ENCODE measurements at regions not wholly inside any gene's neighbourhood (a gene's known extent, or its start where the extent isn't known, plus 50 kb on each side); places are given as distances from the start of the nearest gene placed in this dataset.
"Not testable (repeated sequence)": the region's sequence is repeated elsewhere in the genome, so short reads cannot be mapped to it uniquely, and the experiment has no call there.

DNA sequence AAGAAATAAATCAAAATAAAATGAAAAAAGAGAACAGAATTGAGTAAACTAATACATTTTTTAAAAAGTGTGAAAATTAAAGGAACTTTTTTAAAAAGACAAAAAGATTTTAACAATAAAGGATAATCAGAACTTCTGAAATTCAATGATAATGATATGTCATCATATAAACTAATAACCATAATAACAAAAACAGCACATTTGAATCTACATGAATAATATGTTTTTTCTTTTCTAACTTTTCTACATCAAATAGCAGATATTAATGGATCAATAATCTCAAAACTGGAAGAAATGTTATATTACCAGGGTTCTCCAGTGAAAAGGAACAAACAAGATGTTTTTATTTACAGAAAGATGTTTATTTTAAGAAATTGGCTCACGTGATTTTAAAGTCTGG lies 903.3 kb upstream of the MIR17HG start:
- DNase-seq: no peak

GRCh38 chr13:90445179-90445578 lies 902.3 kb upstream of the MIR17HG start:
- DNase-seq: peak; percentile 81

- no peak for DNase-seq
These were observed 900.3 kb upstream of the MIR17HG start for GRCh38 chr13:90447034-90447733.

DNA sequence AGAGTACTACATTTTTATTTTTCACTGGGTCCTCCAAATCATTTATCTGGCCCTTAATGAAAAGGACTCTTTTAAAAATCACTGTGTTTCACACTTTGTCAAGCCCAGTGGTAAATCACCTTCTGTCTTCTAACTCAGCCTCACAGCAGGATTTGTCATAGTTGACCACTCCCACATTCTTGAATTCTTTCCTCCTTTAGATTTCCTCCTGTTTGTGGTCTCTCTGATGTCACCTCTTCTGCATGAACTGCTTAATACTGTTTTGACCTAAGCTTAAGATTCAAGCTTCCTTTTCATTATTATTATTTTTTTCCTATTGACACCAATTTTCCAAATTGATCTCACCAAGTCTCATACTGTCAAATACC lies 899.8 kb upstream of the MIR17HG start:
- DNase-seq: peak; percentile 49

- no peak for DNase-seq
These were observed 898.9 kb upstream of the MIR17HG start for GRCh38 chr13:90448466-90449037.

GRCh38 chr13:90453342-90453741 lies 894.1 kb upstream of the MIR17HG start:
- no peak for DNase-seq

- DNase-seq: no peak
These were observed 893.4 kb upstream of the MIR17HG start for GRCh38 chr13:90454002-90454636.

GRCh38 chr13:90455067-90455466 lies 892.4 kb upstream of the MIR17HG start:
- no peak for DNase-seq

GRCh38 chr13:90455823-90456222 lies 891.7 kb upstream of the MIR17HG start:
- no peak for DNase-seq

DNA sequence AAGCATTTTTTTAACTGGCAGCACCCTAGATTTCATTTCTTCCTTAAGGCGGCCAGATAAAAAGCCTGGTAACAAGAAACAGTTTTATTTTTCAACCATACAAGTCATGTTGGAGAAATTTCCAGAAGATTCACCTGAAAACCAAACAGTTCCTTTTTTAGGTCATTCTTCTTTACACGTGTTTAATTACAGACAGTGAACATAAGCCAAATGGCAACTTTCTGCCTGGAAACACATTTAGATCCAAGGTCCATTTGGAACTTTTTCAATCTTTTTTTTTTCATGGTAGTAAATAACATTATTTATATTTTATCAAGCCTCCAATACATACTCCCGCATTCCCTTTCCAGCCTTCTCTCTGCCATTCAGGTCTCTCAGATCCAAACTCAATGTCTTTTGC lies 886.1 kb upstream of the MIR17HG start:
- DNase-seq: no peak

DNA sequence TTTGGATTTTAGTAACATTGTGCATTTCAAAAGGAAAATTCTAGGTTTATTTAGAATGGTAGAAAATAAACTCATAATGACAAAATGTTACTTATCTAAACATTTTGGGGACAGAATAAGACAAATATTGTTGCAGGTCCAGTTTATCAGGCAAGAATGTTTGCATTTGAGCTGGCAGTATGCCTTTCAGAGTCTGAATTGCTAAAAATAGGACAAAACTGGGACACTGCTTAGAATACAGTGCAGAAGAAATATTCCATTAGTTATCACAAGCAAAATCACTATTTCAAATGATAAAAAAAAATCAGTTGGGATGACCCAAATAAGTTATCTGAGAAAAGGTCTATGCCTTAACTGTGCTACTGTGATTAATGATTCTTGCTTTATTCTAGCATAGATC lies 870.3 kb upstream of the MIR17HG start:
- no peak for DNase-seq

GRCh38 chr13:90483906-90484305 lies 863.6 kb upstream of the MIR17HG start:
- DNase-seq: no peak

DNA sequence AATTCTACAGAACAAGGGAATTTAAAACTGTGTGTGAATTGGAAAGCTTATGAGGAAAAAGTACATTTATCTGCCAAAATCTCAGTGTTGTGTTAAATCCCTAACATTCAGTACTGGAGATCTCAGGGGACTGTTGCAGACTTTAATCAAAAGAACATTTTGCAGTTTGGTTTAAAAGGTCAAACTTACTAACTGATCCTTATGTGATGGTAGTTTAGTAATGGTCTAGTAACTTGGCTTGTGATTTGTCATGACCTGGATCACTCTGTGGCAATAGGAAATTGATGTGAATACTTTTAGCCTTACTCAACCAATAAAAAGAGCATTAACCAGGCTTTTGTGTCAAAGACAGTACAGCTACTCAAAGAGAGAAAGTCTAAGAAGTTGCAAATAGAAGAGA lies 862.1 kb upstream of the MIR17HG start:
- DNase-seq: peak; percentile 73

- DNase-seq: no peak
These were observed 854.6 kb upstream of the MIR17HG start for GRCh38 chr13:90492872-90493271.

GRCh38 chr13:90493667-90494066 lies 853.8 kb upstream of the MIR17HG start:
- DNase-seq: no peak

DNA sequence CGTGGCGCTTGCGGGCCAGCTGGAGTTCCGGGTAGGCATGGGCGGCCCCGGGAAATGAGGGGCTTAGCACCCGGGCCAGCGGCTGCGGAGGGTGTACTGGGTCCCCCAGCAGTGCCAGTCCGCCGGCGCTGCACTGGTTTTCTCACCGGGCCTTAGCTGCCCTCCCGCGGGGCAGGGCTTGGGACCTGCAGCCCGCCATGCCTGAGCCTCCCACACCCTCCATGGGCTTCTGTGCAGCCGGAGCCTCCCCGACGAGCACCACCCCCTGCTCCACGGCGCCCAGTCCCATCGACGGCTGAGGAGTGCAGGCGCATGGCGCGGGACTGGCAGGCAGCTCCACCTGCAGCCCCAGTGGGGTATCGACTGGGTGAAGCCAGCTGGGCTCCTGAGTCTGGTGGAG lies 852.6 kb upstream of the MIR17HG start:
- not testable (repeated sequence) for DNase-seq

- DNase-seq: no peak
These were observed 849.4 kb upstream of the MIR17HG start for GRCh38 chr13:90498096-90498495.

DNA sequence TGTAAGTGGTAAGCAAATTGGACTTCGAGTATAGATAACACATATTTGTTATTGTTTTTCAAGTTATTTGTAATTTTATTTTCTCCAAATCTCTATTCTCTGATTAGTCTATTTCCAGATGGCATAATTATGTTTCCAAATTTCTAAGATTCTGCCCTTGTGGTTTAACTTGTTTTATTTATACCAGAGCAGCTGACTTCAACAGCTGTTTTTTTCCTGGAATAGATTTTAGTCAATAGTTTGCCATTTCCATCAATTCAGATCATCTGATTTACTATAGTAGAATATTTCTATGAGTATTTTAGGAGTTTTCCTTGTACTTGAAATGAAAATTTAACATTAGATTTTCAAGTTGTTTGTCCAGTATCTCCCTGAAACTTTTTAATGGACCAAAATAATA lies 848.7 kb upstream of the MIR17HG start:
- no peak for DNase-seq

- DNase-seq: no peak
These were observed 846.9 kb upstream of the MIR17HG start for GRCh38 chr13:90500569-90500968.

- DNase-seq: no peak
These were observed 845.3 kb upstream of the MIR17HG start for GRCh38 chr13:90502153-90502552.

- no peak for DNase-seq
These were observed 844.7 kb upstream of the MIR17HG start for GRCh38 chr13:90502762-90503161.

GRCh38 chr13:90510319-90510718 lies 837.2 kb upstream of the MIR17HG start:
- DNase-seq: no peak

GRCh38 chr13:90511903-90512302 lies 835.6 kb upstream of the MIR17HG start:
- DNase-seq: no peak

- DNase-seq: not testable (repeated sequence)
These were observed 832.8 kb upstream of the MIR17HG start for GRCh38 chr13:90514712-90515111.

- DNase-seq: no peak
These were observed 829.1 kb upstream of the MIR17HG start for GRCh38 chr13:90518417-90518816.

Data from HCEC 1CT (cell line).